Naive B cell (primary cell): ENCODE measurements at regions not wholly inside any gene's neighbourhood (a gene's known extent, or its start where the extent isn't known, plus 50 kb on each side); places are given as distances from the start of the nearest gene placed in this dataset.

Experiments used
- ATAC-seq, 2 donors: fragments of 150-1000 bp; cut with Tn5 transposase; 2 replicates each; pipeline ENCODE4 v1.10.0; 2021; ENCODE audit warnings: low read depth in 2 of 2, mild to moderate bottlenecking in 2 of 2, moderate library complexity in 2 of 2
- DNase-seq: peaks from one replicate; pipeline ENCODE4 v3.0.0; 2022
- H3K27ac Mint-ChIP-seq, 6 donors: one replicate each; pipeline ENCODE4 v1.8.0; 2020 to 2022; ENCODE audit warnings: mild to moderate bottlenecking in 6 of 6, mixed read lengths in 6 of 6, moderate library complexity in 5 of 6, inconsistent platforms in 2 of 6
- H3K27me3 Mint-ChIP-seq, 3 donors: one replicate each; pipeline ENCODE4 v1.8.0; 2021 to 2022; ENCODE audit warnings: mixed read lengths in 3 of 3, mild to moderate bottlenecking in 1 of 3
- H3K36me3 Mint-ChIP-seq, 2 donors: one replicate each; pipeline ENCODE4 v1.8.0; 2020 to 2022; ENCODE audit warnings: mixed read lengths in 2 of 2, inconsistent platforms in 1 of 2, mild to moderate bottlenecking in 1 of 2
- H3K4me1 Mint-ChIP-seq, 3 donors: one replicate each; pipeline ENCODE4 v1.8.0; 2020 to 2022; ENCODE audit warnings: mixed read lengths in 3 of 3, inconsistent platforms in 1 of 3, mild to moderate bottlenecking in 1 of 3, moderate library complexity in 1 of 3
- H3K4me3 Mint-ChIP-seq, 8 donors: one replicate each; pipeline ENCODE4 v1.8.0; 2020 to 2022; ENCODE audit warnings: mild to moderate bottlenecking in 8 of 8, mixed read lengths in 8 of 8, moderate library complexity in 8 of 8, inconsistent platforms in 2 of 8
- H3K9me3 Mint-ChIP-seq, 7 donors: one replicate each; pipeline ENCODE4 v1.8.0; 2020 to 2022; ENCODE audit warnings: mixed read lengths in 7 of 7, mild to moderate bottlenecking in 5 of 7, inconsistent platforms in 2 of 7, moderate library complexity in 1 of 7

DNA sequence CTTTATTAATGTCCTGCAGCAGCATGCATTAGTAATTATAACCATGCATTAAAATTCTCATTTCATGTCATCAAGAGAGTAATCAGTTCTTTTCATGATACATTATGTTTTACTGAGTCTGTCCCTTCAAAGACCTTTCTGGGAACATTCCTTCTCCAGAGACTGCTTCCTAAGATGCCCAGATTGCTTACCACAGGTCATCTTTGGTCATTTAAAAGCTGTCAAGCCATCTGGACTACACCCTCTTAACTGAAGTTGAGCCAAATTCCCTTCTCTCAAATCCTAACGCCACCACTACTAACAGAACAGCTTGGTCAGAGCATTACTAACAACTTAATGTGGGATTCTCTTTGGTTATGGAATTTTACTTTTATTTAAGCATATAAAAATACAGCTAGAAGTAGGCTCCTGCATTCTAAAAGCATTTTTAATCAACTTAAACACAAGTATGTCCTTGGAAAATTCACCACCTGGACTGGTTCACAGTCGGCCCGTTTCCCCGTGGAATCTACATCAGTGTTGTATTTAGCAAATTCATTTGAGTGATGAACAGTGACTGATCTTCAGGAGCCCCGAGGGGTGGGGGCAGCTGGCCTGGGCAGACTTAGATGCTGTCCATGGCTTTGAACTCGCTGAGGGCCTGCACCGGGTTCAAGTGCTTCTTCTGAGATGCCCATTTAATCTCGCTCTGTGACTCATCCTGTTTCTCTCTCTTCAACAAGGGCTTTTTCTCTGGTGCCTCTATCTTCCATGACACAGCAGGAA lies 92.8 kb upstream of the CCDC112 start:
- peaks cover 0 to 2% (median 0%) of the 10 kb centered on the region in 7 donors for H3K9me3 Mint-ChIP-seq
- H3K27me3 Mint-ChIP-seq = peaks cover 0 to 5% (median 0%) of the 10 kb centered on the region in 3 donors
- H3K4me3 Mint-ChIP-seq = no peak overlapping the region
- H3K4me1 Mint-ChIP-seq = no peaks in the 10 kb centered on the region
- no peak for DNase-seq
- ATAC-seq = no peak
- H3K36me3 Mint-ChIP-seq = no peaks in the 10 kb centered on the region
- peak overlapping the region in 1 of 6 donors; percentile 80 for H3K27ac Mint-ChIP-seq

DNA sequence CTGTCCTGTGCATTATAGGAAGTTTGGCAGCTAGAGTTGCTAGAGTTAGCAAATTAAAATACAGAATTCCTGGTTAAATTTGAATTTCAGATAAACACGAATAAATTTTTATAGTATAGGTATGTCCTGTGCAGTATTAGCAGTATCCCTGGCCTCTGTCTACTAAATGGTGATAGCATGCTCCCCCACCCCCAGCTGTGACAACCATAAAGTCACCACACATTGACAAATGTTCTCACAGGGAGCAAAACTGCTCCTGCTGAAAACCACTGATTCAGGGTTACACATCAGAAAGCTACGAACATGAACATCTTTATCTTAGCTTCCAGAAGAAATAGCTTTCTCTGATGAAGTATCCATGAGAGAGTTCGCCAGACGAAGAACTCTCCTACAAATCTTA lies 91.8 kb upstream of the CCDC112 start:
- no peaks in the 10 kb centered on the region for H3K36me3 Mint-ChIP-seq
- H3K4me1 Mint-ChIP-seq = no peaks in the 10 kb centered on the region
- DNase-seq (no peak), ATAC-seq (no peak)
- H3K4me3 Mint-ChIP-seq = no peak overlapping the region
- no peak overlapping the region for H3K27ac Mint-ChIP-seq
- H3K9me3 Mint-ChIP-seq = peaks cover 0 to 2% (median 0%) of the 10 kb centered on the region in 7 donors
- peaks cover 0 to 5% (median 0%) of the 10 kb centered on the region in 3 donors for H3K27me3 Mint-ChIP-seq

DNA sequence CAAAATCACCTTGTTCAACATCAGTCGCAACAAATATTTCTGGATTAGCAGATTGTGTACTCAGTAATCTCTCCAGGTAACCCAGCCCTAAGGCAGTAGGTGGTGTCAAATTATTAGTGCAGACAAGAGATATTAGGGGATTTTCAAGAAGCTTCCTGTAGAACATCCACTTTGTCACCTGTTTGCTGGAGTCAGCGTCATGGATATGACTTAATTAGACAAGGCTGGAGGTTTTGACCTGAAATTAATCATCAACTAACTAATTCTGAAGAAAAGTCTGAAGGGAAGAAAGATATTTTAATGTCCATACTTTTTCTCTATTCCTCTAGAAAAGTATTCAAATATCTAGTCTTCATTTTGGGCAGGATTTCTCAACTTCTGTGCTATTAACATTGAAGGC lies 91.4 kb upstream of the CCDC112 start:
- no peak for ATAC-seq
- H3K4me3 Mint-ChIP-seq = no peak overlapping the region
- H3K27ac Mint-ChIP-seq = no peak overlapping the region
- DNase-seq = no peak
- peaks cover 0 to 2% (median 0%) of the 10 kb centered on the region in 7 donors for H3K9me3 Mint-ChIP-seq
- H3K27me3 Mint-ChIP-seq = peaks cover 0 to 5% (median 0%) of the 10 kb centered on the region in 3 donors
- H3K4me1 Mint-ChIP-seq = no peaks in the 10 kb centered on the region
- H3K36me3 Mint-ChIP-seq = no peaks in the 10 kb centered on the region

DNA sequence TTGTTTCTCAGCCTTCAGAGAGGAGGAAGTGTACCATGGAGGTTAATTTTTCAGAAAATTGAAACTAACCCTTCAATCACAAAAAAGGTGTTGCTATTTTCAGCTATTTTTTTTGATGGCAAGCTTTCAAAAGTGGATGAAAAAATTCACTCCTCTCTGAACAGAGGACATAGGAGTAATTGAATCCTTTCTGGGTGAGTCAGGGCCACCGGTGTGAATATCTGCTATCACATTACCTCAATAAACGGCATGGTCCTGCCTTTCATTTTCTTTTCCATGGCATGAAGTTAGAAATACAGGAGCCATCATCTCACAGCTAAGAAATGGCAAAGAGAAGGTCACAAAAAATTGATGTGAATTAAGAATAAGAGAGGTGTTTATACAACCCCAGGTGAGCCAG lies 90.2 kb upstream of the CCDC112 start:
- no peak for DNase-seq
- no peaks in the 10 kb centered on the region for H3K4me1 Mint-ChIP-seq
- H3K27me3 Mint-ChIP-seq = no peaks in the 10 kb centered on the region
- no peak overlapping the region for H3K27ac Mint-ChIP-seq
- H3K36me3 Mint-ChIP-seq = no peaks in the 10 kb centered on the region
- ATAC-seq = no peak
- no peak overlapping the region for H3K4me3 Mint-ChIP-seq
- peaks cover 0 to 2% (median 0%) of the 10 kb centered on the region in 7 donors for H3K9me3 Mint-ChIP-seq

DNA sequence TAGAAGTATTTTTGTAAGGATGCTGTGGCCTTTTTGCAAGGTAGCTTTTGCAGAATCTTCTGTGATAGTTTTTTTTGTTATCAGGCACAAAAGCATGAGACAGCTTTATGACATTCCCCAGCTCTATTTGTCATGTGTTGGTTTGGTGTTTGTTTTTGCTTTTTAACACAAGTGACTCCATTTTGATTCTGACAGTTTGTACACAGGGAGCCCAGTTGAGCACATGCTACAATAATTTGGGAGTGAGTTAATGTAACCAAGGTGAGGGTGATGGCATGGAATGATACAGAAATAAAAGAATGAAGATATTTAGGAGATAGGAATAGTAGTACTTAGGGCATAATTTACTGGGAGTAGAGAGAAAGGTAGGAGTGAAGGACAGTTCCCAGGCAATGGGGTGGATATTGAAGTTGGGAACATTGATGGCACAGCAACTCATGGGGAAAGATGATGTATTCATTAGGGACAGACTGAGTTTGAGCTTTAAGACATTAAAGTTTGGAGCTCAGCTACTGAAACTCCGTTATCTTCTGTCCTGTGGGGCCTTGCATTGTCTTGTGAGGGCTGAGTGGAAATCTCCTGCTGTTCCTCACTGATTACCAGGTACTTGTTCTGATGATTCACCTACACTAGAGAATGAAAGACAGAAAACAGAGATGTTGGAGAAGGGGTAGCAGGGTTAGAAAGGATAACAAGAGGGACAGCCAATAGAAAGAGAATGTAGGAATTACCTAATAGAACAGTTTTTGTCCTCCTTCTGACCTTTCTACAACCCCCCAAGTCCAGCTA lies 88.3 kb upstream of the CCDC112 start:
- Mint-ChIP-seq H3K36me3 (no peaks in the 10 kb centered on the region), H3K4me1 (no peaks in the 10 kb centered on the region), H3K27me3 (no peaks in the 10 kb centered on the region), H3K4me3 (no peak overlapping the region), H3K27ac (no peak overlapping the region), H3K9me3 (no peaks in the 10 kb centered on the region)
- DNase-seq (no peak), ATAC-seq (no peak)

DNA sequence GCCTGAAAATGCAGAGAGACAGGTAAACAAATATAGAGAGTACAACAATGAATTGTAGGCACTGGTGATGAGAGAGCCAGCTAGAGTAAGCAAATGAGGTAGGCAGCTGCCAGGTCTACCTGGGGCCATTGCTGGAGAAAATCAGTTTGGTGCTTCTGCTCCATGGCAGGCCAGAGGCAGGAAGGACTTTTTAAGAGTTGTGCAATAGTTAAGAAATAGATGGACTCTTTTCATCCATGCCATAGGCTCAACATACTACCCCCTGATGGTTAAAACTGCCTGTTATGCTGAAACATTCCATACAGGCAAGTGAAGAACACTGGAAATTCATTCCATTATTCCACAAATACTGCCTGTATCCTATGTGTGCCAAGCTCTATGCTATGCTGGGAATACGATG lies 86.5 kb upstream of the CCDC112 start:
- H3K36me3 Mint-ChIP-seq = no peaks in the 10 kb centered on the region
- no peaks in the 10 kb centered on the region for H3K4me1 Mint-ChIP-seq
- peaks cover 0 to under 1% (median 0%) of the 10 kb centered on the region in 3 donors for H3K27me3 Mint-ChIP-seq
- no peaks in the 10 kb centered on the region for H3K9me3 Mint-ChIP-seq
- no peak for ATAC-seq
- no peak for DNase-seq
- no peak overlapping the region for H3K27ac Mint-ChIP-seq
- no peak overlapping the region for H3K4me3 Mint-ChIP-seq

DNA sequence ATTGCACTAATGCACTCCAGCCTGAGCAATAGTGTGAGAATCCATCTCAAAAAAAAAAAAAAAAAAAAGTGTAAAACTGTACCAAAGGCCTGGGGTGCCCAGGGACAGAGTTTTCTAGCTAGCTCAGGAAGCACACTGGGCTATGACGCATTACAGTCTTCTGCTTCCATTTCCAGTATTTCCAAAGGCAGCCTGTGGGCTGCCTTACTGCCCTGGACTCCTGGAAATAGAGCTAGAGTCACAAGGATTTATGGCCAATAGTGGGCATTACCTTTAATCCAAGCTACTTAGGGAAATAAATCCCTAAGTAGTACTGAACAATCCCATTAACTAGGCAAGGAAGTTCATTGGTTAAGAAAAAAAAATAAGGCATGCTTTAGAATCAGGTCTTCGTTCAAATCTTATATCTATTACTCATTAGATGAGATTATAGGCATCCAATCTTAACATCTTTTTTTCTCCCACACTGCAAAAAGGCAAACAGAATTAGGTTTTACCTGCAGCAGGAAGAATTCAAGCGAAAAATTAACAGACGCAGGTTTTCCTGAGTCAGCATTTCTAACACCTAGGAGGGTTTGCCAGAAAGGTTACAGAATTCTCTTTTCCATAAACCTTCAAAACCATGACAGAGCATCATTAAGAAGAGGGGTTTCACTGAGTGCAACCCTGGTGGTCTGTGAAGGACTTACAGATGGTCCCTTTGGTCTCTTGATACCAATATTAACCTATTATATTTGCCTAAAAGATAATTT lies 85.6 kb upstream of the CCDC112 start:
- Mint-ChIP-seq H3K27ac (no peak overlapping the region), H3K36me3 (no peaks in the 10 kb centered on the region), H3K27me3 (peaks cover 0 to 9% (median 8%) of the 10 kb centered on the region in 3 donors), H3K4me1 (no peaks in the 10 kb centered on the region), H3K9me3 (no peaks in the 10 kb centered on the region), H3K4me3 (no peak overlapping the region)
- DNase-seq = no peak
- ATAC-seq = no peak

DNA sequence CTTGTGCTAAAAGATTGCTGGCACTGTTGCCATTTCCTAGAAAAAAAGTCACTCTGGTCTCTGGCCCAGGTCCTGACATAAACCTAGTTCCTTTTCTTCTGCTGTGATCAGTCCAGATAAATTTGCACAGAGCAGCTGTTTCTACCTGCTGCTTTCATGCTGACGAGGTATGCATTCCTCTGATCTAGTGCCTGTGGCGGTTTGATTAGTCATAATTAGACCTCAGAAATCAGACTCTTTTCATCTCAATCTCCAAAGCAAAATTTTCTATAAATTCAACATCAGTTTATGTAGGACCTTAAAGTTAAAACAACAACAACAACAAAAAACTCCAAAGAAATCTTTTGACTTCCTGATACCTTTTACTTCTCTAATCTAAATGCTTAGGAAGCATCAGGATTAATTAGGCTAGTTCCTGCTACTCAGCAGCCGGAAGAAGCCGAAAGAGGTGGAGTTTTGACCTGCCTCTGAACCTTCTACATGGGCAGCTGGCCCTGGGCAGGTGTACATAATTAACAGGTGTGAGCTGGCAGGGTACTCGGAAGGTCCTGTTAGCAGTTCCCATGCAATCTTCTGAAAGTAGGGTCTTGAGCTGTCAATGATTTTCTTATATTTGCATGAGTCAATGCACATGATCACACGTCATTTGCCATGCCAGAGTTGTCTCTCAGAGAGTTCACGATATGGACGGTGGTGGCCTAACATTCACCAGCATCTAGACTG lies 83.3 kb upstream of the CCDC112 start:
- no peaks in the 10 kb centered on the region for H3K36me3 Mint-ChIP-seq
- H3K4me3 Mint-ChIP-seq = no peak overlapping the region
- peaks cover 0 to 14% (median 13%) of the 10 kb centered on the region in 3 donors for H3K27me3 Mint-ChIP-seq
- ATAC-seq = no peak
- no peaks in the 10 kb centered on the region for H3K4me1 Mint-ChIP-seq
- H3K27ac Mint-ChIP-seq = no peak overlapping the region
- no peaks in the 10 kb centered on the region for H3K9me3 Mint-ChIP-seq
- DNase-seq = no peak

DNA sequence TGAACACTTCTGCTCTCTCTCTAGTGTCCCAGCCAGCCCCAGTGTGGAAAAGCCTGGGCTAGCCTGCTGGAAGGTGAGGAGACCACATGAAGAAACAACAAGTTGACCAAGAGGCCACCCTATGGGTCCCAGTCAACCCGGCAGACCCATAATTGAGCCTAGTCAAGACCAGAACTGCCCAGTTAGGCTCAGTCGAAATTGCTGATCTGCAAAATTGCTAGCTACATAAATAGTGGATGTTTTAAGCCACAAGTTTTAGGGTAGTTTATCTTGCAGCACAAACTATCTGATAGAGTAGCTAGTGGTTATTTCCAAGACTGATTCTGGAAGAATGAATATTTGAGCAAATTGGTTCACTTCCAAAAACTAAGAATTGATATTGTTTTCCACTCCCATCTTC lies 82.3 kb upstream of the CCDC112 start:
- Mint-ChIP-seq H3K4me1 (no peaks in the 10 kb centered on the region), H3K27me3 (peaks cover 0 to 18% (median 14%) of the 10 kb centered on the region in 3 donors), H3K4me3 (no peak overlapping the region), H3K36me3 (no peaks in the 10 kb centered on the region), H3K9me3 (no peaks in the 10 kb centered on the region), H3K27ac (no peak overlapping the region)
- DNase-seq (no peak), ATAC-seq (no peak)

DNA sequence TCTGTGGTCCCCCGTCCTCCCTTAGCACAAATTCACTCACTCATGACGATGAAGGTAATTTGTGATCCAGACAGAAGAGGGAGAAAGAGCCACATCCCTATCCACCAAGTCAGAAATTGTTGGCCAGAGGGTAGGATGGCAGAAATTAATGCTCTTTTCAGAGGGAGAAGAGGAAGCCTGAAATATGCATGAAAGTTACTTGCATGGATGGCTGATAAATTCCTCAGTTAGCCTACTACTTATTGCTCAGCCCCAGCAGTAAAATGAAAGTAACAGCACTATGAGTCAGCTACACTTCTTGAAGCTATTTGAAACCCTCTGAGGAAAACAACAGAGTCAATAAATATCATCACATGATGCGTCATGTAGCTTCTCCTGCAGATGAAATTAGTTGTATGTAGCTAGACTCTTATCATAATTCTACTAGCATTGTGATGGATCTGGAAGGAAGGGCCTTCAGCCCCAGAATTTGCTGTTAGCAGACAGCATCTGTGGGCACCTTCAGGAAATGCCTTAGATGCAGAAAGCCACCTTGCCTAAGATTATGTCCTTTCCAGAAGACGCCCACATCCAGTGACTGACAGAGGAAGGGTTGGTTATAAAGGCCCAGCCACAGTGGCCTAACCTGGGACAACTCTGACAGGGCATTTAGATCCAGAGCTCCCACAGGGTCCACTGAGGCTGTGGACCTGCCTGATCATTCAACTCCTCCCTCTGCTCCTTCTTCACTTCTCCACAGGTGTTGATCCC lies 81.2 kb upstream of the CCDC112 start:
- Mint-ChIP-seq H3K27me3 (peaks cover 0 to 25% (median 21%) of the 10 kb centered on the region in 3 donors), H3K4me1 (no peaks in the 10 kb centered on the region), H3K36me3 (no peaks in the 10 kb centered on the region), H3K4me3 (no peak overlapping the region), H3K9me3 (no peaks in the 10 kb centered on the region), H3K27ac (no peak overlapping the region)
- no peak for ATAC-seq
- no peak for DNase-seq

DNA sequence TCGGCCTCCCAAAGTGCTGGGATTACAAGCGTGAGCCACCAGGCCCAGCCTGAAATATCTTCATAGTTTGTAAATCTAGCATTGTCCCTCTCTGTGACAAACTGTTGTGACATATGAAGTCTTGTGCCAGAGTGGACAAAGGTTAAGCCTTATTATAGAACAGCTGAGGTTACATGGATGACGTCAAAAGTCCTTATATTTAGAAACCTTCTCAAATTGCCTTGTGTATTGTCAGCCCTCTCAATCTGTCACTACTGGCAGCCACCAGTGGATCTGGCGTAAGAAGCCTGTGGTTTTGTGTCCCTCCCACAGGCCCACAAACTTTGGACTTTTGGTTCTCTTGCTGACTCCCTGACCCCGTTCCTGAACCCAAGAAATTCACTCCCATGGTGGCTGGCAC lies 79.4 kb upstream of the CCDC112 start:
- DNase-seq = no peak
- no peaks in the 10 kb centered on the region for H3K9me3 Mint-ChIP-seq
- no peaks in the 10 kb centered on the region for H3K4me1 Mint-ChIP-seq
- H3K27ac Mint-ChIP-seq = no peak overlapping the region
- H3K4me3 Mint-ChIP-seq = no peak overlapping the region
- H3K27me3 Mint-ChIP-seq = peaks cover 0 to 25% (median 21%) of the 10 kb centered on the region in 3 donors
- ATAC-seq = no peak
- no peaks in the 10 kb centered on the region for H3K36me3 Mint-ChIP-seq

DNA sequence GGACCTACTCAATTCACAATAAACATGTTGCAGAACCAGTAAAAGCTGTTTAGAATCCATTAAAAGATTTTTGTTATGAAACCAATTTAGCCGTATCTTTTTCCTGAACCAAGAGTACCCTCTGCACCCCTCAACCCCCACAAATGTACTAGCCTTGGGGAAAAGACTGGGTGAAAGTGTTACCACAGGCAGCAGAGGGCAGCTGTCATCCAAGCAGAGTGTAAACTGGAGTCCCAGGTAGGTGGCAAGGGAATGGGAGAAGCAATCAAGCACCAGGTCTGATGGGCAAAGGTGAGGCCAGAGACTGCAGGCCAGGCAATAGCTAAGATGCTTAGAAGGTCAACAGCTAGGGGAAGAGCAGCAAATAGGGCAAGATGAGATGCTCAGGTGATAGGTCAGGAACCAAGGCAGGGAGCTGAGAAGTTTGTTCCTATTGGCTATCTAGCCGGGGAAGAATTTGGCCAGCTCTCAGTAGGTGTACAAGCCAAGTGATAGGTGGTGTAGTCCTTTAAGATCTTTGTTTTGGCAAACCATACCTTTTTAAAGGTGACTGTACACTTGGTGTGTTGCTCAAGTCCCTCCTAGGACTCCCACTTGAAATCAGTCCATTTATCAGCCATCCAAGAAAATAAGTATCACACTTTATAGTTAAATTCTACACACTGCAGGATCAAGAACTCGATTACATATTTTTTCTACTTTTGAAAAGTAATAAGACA lies 77.8 kb upstream of the CCDC112 start:
- Mint-ChIP-seq H3K4me3 (no peak overlapping the region), H3K9me3 (no peaks in the 10 kb centered on the region), H3K4me1 (no peaks in the 10 kb centered on the region), H3K27me3 (peaks cover 0 to 25% (median 21%) of the 10 kb centered on the region in 3 donors), H3K27ac (no peak overlapping the region), H3K36me3 (no peaks in the 10 kb centered on the region)
- ATAC-seq = no peak
- DNase-seq = no peak
